Neural cell (in vitro differentiated cells): ENCODE measurements at regions not wholly inside any gene's neighbourhood (a gene's known extent, or its start where the extent isn't known, plus 50 kb on each side); places are given as distances from the start of the nearest gene placed in this dataset.
"Not testable (repeated sequence)": the region's sequence is repeated elsewhere in the genome, so short reads cannot be mapped to it uniquely, and the experiment has no call there.

Source experiments
- H2AFZ ChIP-seq: fragments of 200-600, 300-800 bp; sonication (generic), shearing (Covaris generic); 2 replicates; pipeline ENCODE4 v1.6.0; 2014; ENCODE audit warnings: low read depth, mild to moderate bottlenecking, antibody characterized with exemption, low read length, moderate library complexity
- H3F3A ChIP-seq: fragments of 200-600 bp; shearing (Covaris generic); 2 replicates; pipeline ENCODE4 v1.6.1; 2016; ENCODE audit warnings: mild to moderate bottlenecking, moderate library complexity, mixed read lengths, antibody characterized with exemption, low read length; ENCODE audit not compliant: insufficient read depth, poor library complexity, severe bottlenecking
- H3K27ac ChIP-seq: fragments of 200-600, 300-800 bp; sonication (generic), shearing (Covaris generic); 2 replicates; pipeline ENCODE4 v1.5.1; 2014; ENCODE audit warnings: mild to moderate bottlenecking, low read length, moderate library complexity
- H3K27me3 ChIP-seq: fragments of 300-800, 200-600 bp; sonication (generic), shearing (Covaris generic); 2 replicates; pipeline ENCODE4 v1.6.0; 2014; ENCODE audit warnings: mild to moderate bottlenecking, low read depth, low read length, moderate library complexity; ENCODE audit not compliant: insufficient read depth
- H3K36me3 ChIP-seq: fragments of 300-800, 200-600 bp; sonication (generic), shearing (Covaris generic); 2 replicates; pipeline ENCODE4 v1.5.1; 2014; ENCODE audit warnings: mild to moderate bottlenecking, antibody characterized with exemption, low read length, moderate library complexity; ENCODE audit not compliant: insufficient read depth
- H3K4me2 ChIP-seq: fragments of 300-800, 200-600 bp; sonication (generic), shearing (Covaris generic); 2 replicates; pipeline ENCODE4 v1.6.0; 2014; ENCODE audit warnings: mild to moderate bottlenecking, low read length
- H3K4me3 ChIP-seq: fragments of 300-800, 200-600 bp; sonication (generic), shearing (Covaris generic); 2 replicates; pipeline ENCODE4 v1.5.1; 2014; ENCODE audit warnings: mild to moderate bottlenecking, low read length, moderate library complexity
- H3K79me2 ChIP-seq: fragments of 200-600 bp; shearing (Covaris generic); replicated peaks from 2 replicates; pipeline ENCODE4 v1.6.0; 2014; ENCODE audit warnings: mild to moderate bottlenecking, low read length, moderate library complexity; ENCODE audit not compliant: insufficient read depth
- H3K9ac ChIP-seq: fragments of 300-800, 200-600 bp; sonication (generic), shearing (Covaris generic); 2 replicates; pipeline ENCODE4 v1.6.1; 2016; ENCODE audit warnings: mild to moderate bottlenecking, low read length, mixed read lengths
- H3K9me2 ChIP-seq: fragments of 200-600 bp; shearing (Covaris generic); 2 replicates; pipeline ENCODE4 v1.6.1; 2016; ENCODE audit warnings: mild to moderate bottlenecking, low read length, mixed read lengths; ENCODE audit not compliant: insufficient read depth
- H3K9me3 ChIP-seq: fragments of 200-600, 300-800 bp; sonication (generic), shearing (Covaris generic); 2 replicates; pipeline ENCODE4 v1.6.1; 2016; ENCODE audit warnings: mild to moderate bottlenecking, mixed run types, low read length, moderate library complexity, mixed read lengths
- H4K20me1 ChIP-seq: fragments of 200-600 bp; shearing (Covaris generic); 2 replicates; pipeline ENCODE4 v1.6.1; 2016; ENCODE audit warnings: mild to moderate bottlenecking, mixed run types; ENCODE audit not compliant: insufficient read depth
- CTCF ChIP-seq: fragments of 450-650 bp; IDR thresholded peaks from 2 replicates; pipeline ENCODE4 v1.5.1; 2014; ENCODE audit warnings: antibody characterized with exemption, mild to moderate bottlenecking, moderate library complexity; ENCODE audit not compliant: poor library complexity, severe bottlenecking
- EP300 ChIP-seq: fragments of 450-650 bp; conservative IDR thresholded peaks from 2 replicates; pipeline ENCODE4 v1.6.1; 2014; ENCODE audit warnings: antibody characterized with exemption, mild to moderate bottlenecking, moderate library complexity; ENCODE audit not compliant: poor library complexity, severe bottlenecking
- EZH2 ChIP-seq: fragments of 200-600, 300-800 bp; shearing (Covaris generic), sonication (generic); IDR thresholded peaks from 2 replicates; pipeline ENCODE4 v1.6.1; 2014; ENCODE audit warnings: antibody characterized with exemption, low read length, borderline replicate concordance, mild to moderate bottlenecking; ENCODE audit not compliant: insufficient read depth, poor library complexity, severe bottlenecking
- MXI1 ChIP-seq: fragments of 450-650 bp; conservative IDR thresholded peaks from 2 replicates; pipeline ENCODE4 v1.6.1; 2014; ENCODE audit warnings: antibody characterized with exemption, mild to moderate bottlenecking; ENCODE audit not compliant: poor library complexity, severe bottlenecking
- POLR2AphosphoS5 ChIP-seq: IDR thresholded peaks from 2 replicates; pipeline ENCODE4 v1.6.1; 2012
- RAD21 ChIP-seq: fragments of 450-650 bp; conservative IDR thresholded peaks from 2 replicates; pipeline ENCODE4 v1.6.1; 2014; ENCODE audit warnings: antibody characterized with exemption, mild to moderate bottlenecking, moderate library complexity
- REST ChIP-seq: IDR thresholded peaks from 2 replicates; pipeline ENCODE4 v1.6.1; 2012; ENCODE audit warnings: borderline replicate concordance
- SMC3 ChIP-seq: fragments of 450-650 bp; conservative IDR thresholded peaks from 2 replicates; pipeline ENCODE4 v1.6.1; 2014; ENCODE audit warnings: antibody characterized with exemption, mild to moderate bottlenecking, moderate library complexity; ENCODE audit not compliant: poor library complexity
- TAF1 ChIP-seq: IDR thresholded peaks from 2 replicates; pipeline ENCODE4 v1.6.1; 2012; ENCODE audit warnings: low read depth

- Histone ChIP-seq H4K20me1 (no peaks in the 10 kb centered on the region), H3K79me2 (no peaks in the 10 kb centered on the region), H3K36me3 (no peaks in the 10 kb centered on the region), H3K27ac (no peak overlapping the region), H3F3A (no peaks in the 10 kb centered on the region), H3K9me3 (no peaks in the 10 kb centered on the region), H3K9me2 (no peaks in the 10 kb centered on the region), H3K4me2 (no peak overlapping the region), H3K4me3 (no peak overlapping the region), H2AFZ (no peak overlapping the region), H3K9ac (no peak overlapping the region), H3K27me3 (no peaks in the 10 kb centered on the region)
- no peak for TF ChIP-seq CTCF
- TF ChIP-seq EZH2: no peak
- no peak for TF ChIP-seq MXI1
- TF ChIP-seq SMC3: no peak
- no peak for TF ChIP-seq REST
- TF ChIP-seq EP300: no peak
- TF ChIP-seq TAF1: no peak
- TF ChIP-seq POLR2AphosphoS5: no peak
- TF ChIP-seq RAD21: no peak
Measured at GRCh38 chr3:139109271-139109670, 64.6 kb upstream of the PRR23C start.

- no peaks in the 10 kb centered on the region for H4K20me1 ChIP-seq
- no peaks in the 10 kb centered on the region for H3K27me3 ChIP-seq
- H3K27ac ChIP-seq: no peak overlapping the region
- no peaks in the 10 kb centered on the region for H3K9me2 ChIP-seq
- TF ChIP-seq SMC3 (no peak), POLR2AphosphoS5 (no peak), REST (no peak), MXI1 (no peak)
- no peak overlapping the region for H3K9ac ChIP-seq
- no peaks in the 10 kb centered on the region for H3K9me3 ChIP-seq
- no peak overlapping the region for H3K4me3 ChIP-seq
- no peak overlapping the region for H3K4me2 ChIP-seq
- H2AFZ ChIP-seq: no peak overlapping the region
- no peaks in the 10 kb centered on the region for H3K36me3 ChIP-seq
- no peaks in the 10 kb centered on the region for H3F3A ChIP-seq
- no peaks in the 10 kb centered on the region for H3K79me2 ChIP-seq
Measured at GRCh38 chr3:139110072-139110830, 65.6 kb upstream of the PRR23C start.

GRCh38 chr3:139110929-139111328 is 66.2 kb upstream of the PRR23C start:
- H3K4me3 ChIP-seq, H3K9me2 ChIP-seq, H3K4me2 ChIP-seq, H3K9ac ChIP-seq, H3K27me3 ChIP-seq, H3K36me3 ChIP-seq, H4K20me1 ChIP-seq, H3K79me2 ChIP-seq, H3K27ac ChIP-seq, H3K9me3 ChIP-seq, H3F3A ChIP-seq, H2AFZ ChIP-seq: not testable (repeated sequence)
